Neural cell (in vitro differentiated cells): ENCODE measurements at regions not wholly inside any gene's neighbourhood (a gene's known extent, or its start where the extent isn't known, plus 50 kb on each side); places are given as distances from the start of the nearest gene placed in this dataset.

Source experiments
- H2AFZ ChIP-seq: fragments of 200-600, 300-800 bp; sonication (generic), shearing (Covaris generic); 2 replicates; pipeline ENCODE4 v1.6.0; 2014; ENCODE audit warnings: low read depth, mild to moderate bottlenecking, antibody characterized with exemption, low read length, moderate library complexity
- H3F3A ChIP-seq: fragments of 200-600 bp; shearing (Covaris generic); 2 replicates; pipeline ENCODE4 v1.6.1; 2016; ENCODE audit warnings: mild to moderate bottlenecking, moderate library complexity, mixed read lengths, antibody characterized with exemption, low read length; ENCODE audit not compliant: insufficient read depth, poor library complexity, severe bottlenecking
- H3K27ac ChIP-seq: fragments of 200-600, 300-800 bp; sonication (generic), shearing (Covaris generic); 2 replicates; pipeline ENCODE4 v1.5.1; 2014; ENCODE audit warnings: mild to moderate bottlenecking, low read length, moderate library complexity
- H3K27me3 ChIP-seq: fragments of 300-800, 200-600 bp; sonication (generic), shearing (Covaris generic); 2 replicates; pipeline ENCODE4 v1.6.0; 2014; ENCODE audit warnings: mild to moderate bottlenecking, low read depth, low read length, moderate library complexity; ENCODE audit not compliant: insufficient read depth
- H3K36me3 ChIP-seq: fragments of 300-800, 200-600 bp; sonication (generic), shearing (Covaris generic); 2 replicates; pipeline ENCODE4 v1.5.1; 2014; ENCODE audit warnings: mild to moderate bottlenecking, antibody characterized with exemption, low read length, moderate library complexity; ENCODE audit not compliant: insufficient read depth
- H3K4me2 ChIP-seq: fragments of 300-800, 200-600 bp; sonication (generic), shearing (Covaris generic); 2 replicates; pipeline ENCODE4 v1.6.0; 2014; ENCODE audit warnings: mild to moderate bottlenecking, low read length
- H3K4me3 ChIP-seq: fragments of 300-800, 200-600 bp; sonication (generic), shearing (Covaris generic); 2 replicates; pipeline ENCODE4 v1.5.1; 2014; ENCODE audit warnings: mild to moderate bottlenecking, low read length, moderate library complexity
- H3K79me2 ChIP-seq: fragments of 200-600 bp; shearing (Covaris generic); replicated peaks from 2 replicates; pipeline ENCODE4 v1.6.0; 2014; ENCODE audit warnings: mild to moderate bottlenecking, low read length, moderate library complexity; ENCODE audit not compliant: insufficient read depth
- H3K9ac ChIP-seq: fragments of 300-800, 200-600 bp; sonication (generic), shearing (Covaris generic); 2 replicates; pipeline ENCODE4 v1.6.1; 2016; ENCODE audit warnings: mild to moderate bottlenecking, low read length, mixed read lengths
- H3K9me2 ChIP-seq: fragments of 200-600 bp; shearing (Covaris generic); 2 replicates; pipeline ENCODE4 v1.6.1; 2016; ENCODE audit warnings: mild to moderate bottlenecking, low read length, mixed read lengths; ENCODE audit not compliant: insufficient read depth
- H3K9me3 ChIP-seq: fragments of 200-600, 300-800 bp; sonication (generic), shearing (Covaris generic); 2 replicates; pipeline ENCODE4 v1.6.1; 2016; ENCODE audit warnings: mild to moderate bottlenecking, mixed run types, low read length, moderate library complexity, mixed read lengths
- H4K20me1 ChIP-seq: fragments of 200-600 bp; shearing (Covaris generic); 2 replicates; pipeline ENCODE4 v1.6.1; 2016; ENCODE audit warnings: mild to moderate bottlenecking, mixed run types; ENCODE audit not compliant: insufficient read depth
- EP300 ChIP-seq: fragments of 450-650 bp; conservative IDR thresholded peaks from 2 replicates; pipeline ENCODE4 v1.6.1; 2014; ENCODE audit warnings: antibody characterized with exemption, mild to moderate bottlenecking, moderate library complexity; ENCODE audit not compliant: poor library complexity, severe bottlenecking
- EZH2 ChIP-seq: fragments of 200-600, 300-800 bp; shearing (Covaris generic), sonication (generic); IDR thresholded peaks from 2 replicates; pipeline ENCODE4 v1.6.1; 2014; ENCODE audit warnings: antibody characterized with exemption, low read length, borderline replicate concordance, mild to moderate bottlenecking; ENCODE audit not compliant: insufficient read depth, poor library complexity, severe bottlenecking
- MXI1 ChIP-seq: fragments of 450-650 bp; conservative IDR thresholded peaks from 2 replicates; pipeline ENCODE4 v1.6.1; 2014; ENCODE audit warnings: antibody characterized with exemption, mild to moderate bottlenecking; ENCODE audit not compliant: poor library complexity, severe bottlenecking
- POLR2AphosphoS5 ChIP-seq: IDR thresholded peaks from 2 replicates; pipeline ENCODE4 v1.6.1; 2012
- RAD21 ChIP-seq: fragments of 450-650 bp; conservative IDR thresholded peaks from 2 replicates; pipeline ENCODE4 v1.6.1; 2014; ENCODE audit warnings: antibody characterized with exemption, mild to moderate bottlenecking, moderate library complexity
- SMC3 ChIP-seq: fragments of 450-650 bp; conservative IDR thresholded peaks from 2 replicates; pipeline ENCODE4 v1.6.1; 2014; ENCODE audit warnings: antibody characterized with exemption, mild to moderate bottlenecking, moderate library complexity; ENCODE audit not compliant: poor library complexity
- TAF1 ChIP-seq: IDR thresholded peaks from 2 replicates; pipeline ENCODE4 v1.6.1; 2012; ENCODE audit warnings: low read depth
- TF ChIP-seq, protein P1 (sequence below): IDR thresholded peaks from 2 replicates; pipeline ENCODE4 v1.6.1; 2012; ENCODE audit warnings: borderline replicate concordance
- TF ChIP-seq, protein P2 (sequence below): fragments of 450-650 bp; IDR thresholded peaks from 2 replicates; pipeline ENCODE4 v1.5.1; 2014; ENCODE audit warnings: antibody characterized with exemption, mild to moderate bottlenecking, moderate library complexity; ENCODE audit not compliant: poor library complexity, severe bottlenecking

DNA sequence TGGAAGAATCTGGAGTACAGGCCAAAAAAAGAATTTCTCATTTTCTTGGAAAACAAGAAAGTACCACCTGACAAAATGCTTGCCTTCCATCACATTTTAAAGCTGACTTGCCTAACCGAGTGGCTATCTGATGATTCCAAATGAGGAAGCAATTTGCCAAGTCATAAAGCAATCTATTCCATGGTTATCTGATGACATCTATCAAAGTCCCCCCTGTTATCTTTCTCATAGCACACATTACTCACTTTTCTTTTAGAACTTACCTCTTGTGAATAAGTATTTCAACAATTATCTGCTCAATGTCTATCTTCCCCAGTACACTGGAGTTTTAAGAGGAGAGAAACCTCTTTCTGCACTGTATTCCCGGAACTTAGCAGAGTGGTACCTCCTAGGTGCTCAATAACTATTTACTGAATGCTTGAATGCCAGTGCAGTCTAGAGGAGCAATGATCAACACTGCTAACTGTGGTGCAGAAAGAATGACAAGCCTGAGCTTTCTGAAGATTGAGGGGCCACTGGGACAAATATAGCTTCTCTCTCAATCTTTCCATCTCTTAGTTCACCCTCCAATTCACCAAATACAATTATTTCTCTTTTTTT is 186.3 kb upstream of the ATP11B start:
- no peaks in the 10 kb centered on the region for H4K20me1 ChIP-seq
- H3K27ac ChIP-seq = no peak overlapping the region
- no peak overlapping the region for H3K4me3 ChIP-seq
- H3F3A ChIP-seq = no peaks in the 10 kb centered on the region
- H3K9me2 ChIP-seq = no peaks in the 10 kb centered on the region
- no peak overlapping the region for H3K9ac ChIP-seq
- no peaks in the 10 kb centered on the region for H3K9me3 ChIP-seq
- no peak overlapping the region for H2AFZ ChIP-seq
- no peaks in the 10 kb centered on the region for H3K27me3 ChIP-seq
- no peak overlapping the region for H3K4me2 ChIP-seq
- H3K79me2 ChIP-seq = no peaks in the 10 kb centered on the region
- TF ChIP-seq SMC3 (no peak), MXI1 (no peak), RAD21 (no peak), EZH2 (no peak), EP300 (no peak), POLR2AphosphoS5 (no peak), TAF1 (no peak)
- TF ChIP-seq, protein P1, sequence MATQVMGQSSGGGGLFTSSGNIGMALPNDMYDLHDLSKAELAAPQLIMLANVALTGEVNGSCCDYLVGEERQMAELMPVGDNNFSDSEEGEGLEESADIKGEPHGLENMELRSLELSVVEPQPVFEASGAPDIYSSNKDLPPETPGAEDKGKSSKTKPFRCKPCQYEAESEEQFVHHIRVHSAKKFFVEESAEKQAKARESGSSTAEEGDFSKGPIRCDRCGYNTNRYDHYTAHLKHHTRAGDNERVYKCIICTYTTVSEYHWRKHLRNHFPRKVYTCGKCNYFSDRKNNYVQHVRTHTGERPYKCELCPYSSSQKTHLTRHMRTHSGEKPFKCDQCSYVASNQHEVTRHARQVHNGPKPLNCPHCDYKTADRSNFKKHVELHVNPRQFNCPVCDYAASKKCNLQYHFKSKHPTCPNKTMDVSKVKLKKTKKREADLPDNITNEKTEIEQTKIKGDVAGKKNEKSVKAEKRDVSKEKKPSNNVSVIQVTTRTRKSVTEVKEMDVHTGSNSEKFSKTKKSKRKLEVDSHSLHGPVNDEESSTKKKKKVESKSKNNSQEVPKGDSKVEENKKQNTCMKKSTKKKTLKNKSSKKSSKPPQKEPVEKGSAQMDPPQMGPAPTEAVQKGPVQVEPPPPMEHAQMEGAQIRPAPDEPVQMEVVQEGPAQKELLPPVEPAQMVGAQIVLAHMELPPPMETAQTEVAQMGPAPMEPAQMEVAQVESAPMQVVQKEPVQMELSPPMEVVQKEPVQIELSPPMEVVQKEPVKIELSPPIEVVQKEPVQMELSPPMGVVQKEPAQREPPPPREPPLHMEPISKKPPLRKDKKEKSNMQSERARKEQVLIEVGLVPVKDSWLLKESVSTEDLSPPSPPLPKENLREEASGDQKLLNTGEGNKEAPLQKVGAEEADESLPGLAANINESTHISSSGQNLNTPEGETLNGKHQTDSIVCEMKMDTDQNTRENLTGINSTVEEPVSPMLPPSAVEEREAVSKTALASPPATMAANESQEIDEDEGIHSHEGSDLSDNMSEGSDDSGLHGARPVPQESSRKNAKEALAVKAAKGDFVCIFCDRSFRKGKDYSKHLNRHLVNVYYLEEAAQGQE = no peak
- TF ChIP-seq, protein P2, sequence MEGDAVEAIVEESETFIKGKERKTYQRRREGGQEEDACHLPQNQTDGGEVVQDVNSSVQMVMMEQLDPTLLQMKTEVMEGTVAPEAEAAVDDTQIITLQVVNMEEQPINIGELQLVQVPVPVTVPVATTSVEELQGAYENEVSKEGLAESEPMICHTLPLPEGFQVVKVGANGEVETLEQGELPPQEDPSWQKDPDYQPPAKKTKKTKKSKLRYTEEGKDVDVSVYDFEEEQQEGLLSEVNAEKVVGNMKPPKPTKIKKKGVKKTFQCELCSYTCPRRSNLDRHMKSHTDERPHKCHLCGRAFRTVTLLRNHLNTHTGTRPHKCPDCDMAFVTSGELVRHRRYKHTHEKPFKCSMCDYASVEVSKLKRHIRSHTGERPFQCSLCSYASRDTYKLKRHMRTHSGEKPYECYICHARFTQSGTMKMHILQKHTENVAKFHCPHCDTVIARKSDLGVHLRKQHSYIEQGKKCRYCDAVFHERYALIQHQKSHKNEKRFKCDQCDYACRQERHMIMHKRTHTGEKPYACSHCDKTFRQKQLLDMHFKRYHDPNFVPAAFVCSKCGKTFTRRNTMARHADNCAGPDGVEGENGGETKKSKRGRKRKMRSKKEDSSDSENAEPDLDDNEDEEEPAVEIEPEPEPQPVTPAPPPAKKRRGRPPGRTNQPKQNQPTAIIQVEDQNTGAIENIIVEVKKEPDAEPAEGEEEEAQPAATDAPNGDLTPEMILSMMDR = no peak
- no peaks in the 10 kb centered on the region for H3K36me3 ChIP-seq

DNA sequence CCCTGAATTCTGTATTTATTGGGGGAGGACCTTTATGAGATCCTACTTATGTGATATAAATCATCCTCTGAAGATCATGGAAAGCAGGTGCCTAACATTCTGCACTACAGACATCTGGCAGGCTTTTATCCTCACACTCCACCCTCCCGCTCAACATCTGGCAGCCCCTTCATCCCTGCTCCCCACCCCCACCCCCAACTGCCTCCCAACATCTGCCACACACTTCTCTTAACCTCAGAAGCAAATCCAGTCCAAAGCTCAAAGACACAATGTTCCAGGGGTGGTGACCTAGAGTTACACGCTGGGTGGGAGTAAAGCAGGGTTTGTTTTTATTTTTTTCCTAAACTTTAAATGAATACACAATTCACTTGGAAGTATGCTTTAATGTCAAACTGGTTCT is 184.5 kb upstream of the ATP11B start:
- H3K4me2 ChIP-seq = no peak overlapping the region
- H4K20me1 ChIP-seq = no peaks in the 10 kb centered on the region

More for the DNA sequence above, 184.5 kb upstream of the ATP11B start:
- TF ChIP-seq, protein P2 = no peak
- TF ChIP-seq POLR2AphosphoS5 (no peak), MXI1 (no peak), RAD21 (no peak), EZH2 (no peak), TAF1 (no peak), EP300 (no peak), SMC3 (no peak)
- TF ChIP-seq, protein P1 = no peak
- H3K9ac ChIP-seq = no peak overlapping the region
- H3F3A ChIP-seq = no peaks in the 10 kb centered on the region
- H3K4me3 ChIP-seq = no peak overlapping the region
- no peaks in the 10 kb centered on the region for H3K36me3 ChIP-seq
- no peak overlapping the region for H2AFZ ChIP-seq
- H3K9me2 ChIP-seq = no peaks in the 10 kb centered on the region
- no peaks in the 10 kb centered on the region for H3K9me3 ChIP-seq
- H3K79me2 ChIP-seq = no peaks in the 10 kb centered on the region
- no peaks in the 10 kb centered on the region for H3K27me3 ChIP-seq
- no peak overlapping the region for H3K27ac ChIP-seq
